H54 (cell line): ENCODE measurements at regions not wholly inside any gene's neighbourhood (a gene's known extent, or its start where the extent isn't known, plus 50 kb on each side); places are given as distances from the start of the nearest gene placed in this dataset.
"Not testable (repeated sequence)": the region's sequence is repeated elsewhere in the genome, so short reads cannot be mapped to it uniquely, and the experiment has no call there.

ENCODE experiments used
- DNase-seq: peaks from one replicate; pipeline ENCODE4 v3.0.0; 2011; ENCODE audit warnings: low spot score, mixed read lengths; ENCODE audit not compliant: insufficient read length
- FAIRE-seq: peaks from 3 replicates; lab custom pipeline; 2011; peaks lifted over from hg19 to GRCh38; lab: Jason Lieb, UNC
- POLR2A ChIP-seq: IDR thresholded peaks from 2 replicates; pipeline ENCODE4 v1.6.1; 2011; ENCODE audit warnings: low read depth, mild to moderate bottlenecking, low read length

DNA sequence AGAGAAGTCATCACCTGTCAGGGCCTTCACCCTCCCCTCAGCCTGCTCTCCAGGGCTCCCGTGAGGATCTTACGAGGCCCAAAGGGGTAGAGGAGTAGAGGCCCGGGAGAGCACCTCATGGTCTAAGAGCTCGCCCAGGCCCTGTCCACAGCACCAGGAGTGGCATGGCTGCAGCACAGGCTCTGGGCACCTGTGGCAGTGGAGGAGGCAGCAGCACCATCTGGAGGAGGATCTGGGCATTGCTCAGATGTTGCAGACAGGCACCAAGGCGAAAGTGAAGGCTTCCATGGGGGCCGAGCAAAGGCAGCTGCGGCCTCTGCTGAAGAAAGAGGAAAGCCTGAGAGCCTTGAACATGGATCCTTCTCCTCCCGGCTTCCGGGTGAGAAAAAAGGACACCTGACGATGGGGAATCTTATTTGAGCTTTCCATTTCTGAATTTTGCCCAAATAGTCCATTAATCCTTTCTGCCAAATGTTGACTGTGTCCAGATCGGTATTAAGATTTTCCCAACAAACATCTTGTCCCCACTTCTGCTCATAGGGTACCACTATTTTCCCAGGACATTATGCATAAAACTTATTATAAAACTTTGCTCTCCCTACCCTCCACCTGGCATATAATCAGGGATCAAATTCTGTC, 604.7 kb downstream of the PTPRC start:
- no peak for TF ChIP-seq POLR2A
- FAIRE-seq (peak; percentile 78), DNase-seq (peak; percentile 49)

DNA sequence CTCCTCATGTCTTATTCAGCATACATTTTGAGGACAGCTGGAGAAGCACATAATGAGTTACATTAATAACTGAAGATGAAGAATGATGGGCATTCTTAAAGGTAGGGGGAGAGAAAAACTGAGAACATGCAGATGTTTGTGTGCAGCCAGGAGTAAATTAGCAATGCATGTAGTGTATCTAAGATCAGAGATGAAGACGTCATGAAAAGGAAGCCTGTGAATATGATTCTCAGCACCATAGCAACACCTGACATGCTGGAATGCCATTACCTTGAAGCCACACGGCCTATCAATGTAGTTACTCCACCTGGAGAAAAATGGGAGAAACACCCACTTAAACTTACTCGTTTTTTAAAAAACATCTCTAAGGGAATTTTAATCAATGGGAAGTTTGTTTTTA, 607.1 kb downstream of the PTPRC start:
- no peak for DNase-seq
- FAIRE-seq: no peak
- no peak for TF ChIP-seq POLR2A

DNA sequence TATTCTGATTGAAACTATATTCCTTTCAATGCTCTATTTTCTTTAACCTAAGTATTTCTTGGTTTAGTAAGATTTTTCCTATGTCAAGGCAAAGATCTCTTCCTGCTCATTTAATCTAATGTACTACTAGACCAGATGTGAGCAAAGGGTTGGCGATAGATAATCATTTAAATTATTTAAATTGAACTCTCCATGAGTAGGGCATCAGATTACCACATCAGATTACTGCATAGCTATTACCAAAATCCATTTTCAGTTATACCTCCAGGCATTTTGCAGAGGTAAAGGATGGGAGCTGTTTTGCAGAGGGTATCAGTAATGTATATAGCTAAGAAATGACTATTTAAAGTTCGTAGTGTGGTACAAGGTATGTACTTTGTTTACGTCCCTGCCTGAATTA, 607.9 kb downstream of the PTPRC start:
- DNase-seq (no peak), FAIRE-seq (no peak)
- no peak for TF ChIP-seq POLR2A

- DNase-seq (no peak), FAIRE-seq (no peak)
- no peak for TF ChIP-seq POLR2A
Measured at GRCh38 chr1:199247891-199248290, 609.1 kb downstream of the PTPRC start.

DNA sequence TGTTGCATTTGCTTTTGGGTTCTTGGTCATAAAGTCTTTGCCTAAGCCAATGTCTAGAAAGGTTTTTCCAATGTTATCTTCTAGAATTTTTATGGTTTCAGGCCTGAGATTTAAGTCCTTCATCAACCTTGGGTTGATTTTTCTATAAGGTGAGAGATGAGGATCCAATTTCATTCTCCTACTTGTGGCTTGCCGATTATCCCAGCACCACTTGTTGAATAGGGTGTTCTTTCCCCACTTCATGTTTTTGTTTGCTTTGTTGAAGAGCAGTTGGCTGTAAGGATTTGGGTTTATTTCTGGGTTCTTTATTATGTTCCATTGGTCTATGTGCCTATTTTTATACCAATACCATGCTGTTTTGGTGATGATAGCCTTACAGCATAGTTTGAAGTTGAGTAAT, 615.2 kb downstream of the PTPRC start:
- not testable (repeated sequence) for FAIRE-seq

DNA sequence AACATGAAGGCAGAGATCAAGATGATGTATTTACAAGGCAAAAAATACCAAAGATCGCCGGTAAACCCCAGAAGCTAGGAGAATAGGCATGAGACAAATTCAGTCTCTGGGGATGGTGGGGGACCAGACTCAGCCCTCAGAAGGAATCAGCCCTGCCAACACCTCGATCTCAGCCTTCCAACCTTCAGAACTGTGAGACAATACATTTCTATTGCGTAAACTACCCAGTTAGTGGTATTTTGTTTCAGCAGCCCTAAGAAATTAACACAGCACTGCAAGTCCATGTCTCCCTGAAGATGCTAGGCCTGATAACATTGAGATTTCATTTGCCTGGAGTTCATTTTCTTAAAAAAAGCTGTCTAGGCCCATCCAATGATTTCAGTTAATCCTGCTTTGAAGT, 622.5 kb downstream of the PTPRC start:
- no peak for DNase-seq
- FAIRE-seq: no peak
- TF ChIP-seq POLR2A: no peak

More for the DNA sequence above, 615.2 kb downstream of the PTPRC start:
- not testable (repeated sequence) for DNase-seq

GRCh38 chr1:199264283-199264682, 625.4 kb downstream of the PTPRC start:
- DNase-seq (no peak), FAIRE-seq (no peak)
- TF ChIP-seq POLR2A: no peak

DNA sequence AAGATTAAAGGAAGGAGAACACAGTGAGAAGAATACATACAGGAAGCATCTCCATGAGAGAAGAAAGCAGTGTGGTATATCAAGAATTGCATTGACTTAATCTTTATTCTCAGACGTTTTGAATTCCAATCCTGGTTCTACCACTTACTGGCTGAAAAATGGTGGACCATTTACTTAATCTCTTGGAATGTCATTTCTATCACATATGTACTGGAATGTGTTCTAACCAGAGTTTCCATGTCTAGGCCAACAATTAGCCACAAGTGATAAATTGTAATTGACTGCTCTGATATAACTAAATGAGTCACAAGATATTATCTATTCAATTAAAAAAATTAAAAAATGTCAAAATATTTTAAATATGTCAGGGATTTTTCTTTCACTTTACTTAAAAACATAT, 626.1 kb downstream of the PTPRC start:
- no peak for FAIRE-seq
- DNase-seq: no peak
- TF ChIP-seq POLR2A: no peak

DNA sequence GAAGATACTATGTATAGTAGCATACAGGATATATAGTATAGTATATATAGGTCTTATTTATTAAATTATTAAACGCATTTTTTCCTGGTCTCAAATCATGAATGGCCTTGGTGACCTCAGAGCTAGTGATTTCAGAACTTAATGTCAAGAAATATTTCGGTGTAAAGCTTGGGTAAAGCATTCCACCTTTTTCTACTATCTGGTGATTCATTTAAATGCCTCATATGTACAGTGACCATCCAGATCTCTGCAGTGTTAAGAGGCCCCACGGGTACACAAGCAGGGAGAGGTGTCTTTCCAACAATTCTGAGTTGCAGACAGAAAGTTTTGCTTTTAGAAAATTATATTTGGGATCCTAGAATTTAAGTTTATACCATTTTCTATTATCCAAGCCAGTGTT, 626.5 kb downstream of the PTPRC start:
- DNase-seq (no peak), FAIRE-seq (no peak)
- TF ChIP-seq POLR2A: no peak

DNA sequence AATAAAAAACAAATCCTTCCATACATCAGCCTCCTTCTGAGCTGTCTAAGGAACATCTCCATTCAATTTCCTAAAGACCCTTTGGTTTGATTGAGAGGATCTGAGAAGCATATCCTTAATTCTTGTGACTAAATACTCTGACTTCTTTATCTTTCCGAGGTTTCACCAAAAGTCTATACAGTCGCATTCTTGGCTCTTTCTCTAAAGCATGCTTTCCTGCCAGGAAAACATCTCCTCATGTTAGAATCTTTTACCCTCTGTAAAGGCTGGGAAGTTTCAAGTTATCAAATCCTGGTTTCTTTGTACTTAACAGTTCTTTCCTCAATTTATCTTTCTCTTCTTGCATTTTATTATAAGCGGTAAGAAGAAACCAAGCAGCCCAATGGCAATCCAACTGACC, 630.4 kb downstream of the PTPRC start:
- TF ChIP-seq POLR2A: no peak
- DNase-seq (no peak), FAIRE-seq (no peak)

GRCh38 chr1:199272139-199272544, 633.3 kb downstream of the PTPRC start:
- peak; percentile 55 for FAIRE-seq
- no peak for DNase-seq
- no peak for TF ChIP-seq POLR2A

GRCh38 chr1:199272628-199273086, 633.8 kb downstream of the PTPRC start:
- peak; percentile 42 for DNase-seq
- peak; percentile 67 for FAIRE-seq
- no peak for TF ChIP-seq POLR2A

DNA sequence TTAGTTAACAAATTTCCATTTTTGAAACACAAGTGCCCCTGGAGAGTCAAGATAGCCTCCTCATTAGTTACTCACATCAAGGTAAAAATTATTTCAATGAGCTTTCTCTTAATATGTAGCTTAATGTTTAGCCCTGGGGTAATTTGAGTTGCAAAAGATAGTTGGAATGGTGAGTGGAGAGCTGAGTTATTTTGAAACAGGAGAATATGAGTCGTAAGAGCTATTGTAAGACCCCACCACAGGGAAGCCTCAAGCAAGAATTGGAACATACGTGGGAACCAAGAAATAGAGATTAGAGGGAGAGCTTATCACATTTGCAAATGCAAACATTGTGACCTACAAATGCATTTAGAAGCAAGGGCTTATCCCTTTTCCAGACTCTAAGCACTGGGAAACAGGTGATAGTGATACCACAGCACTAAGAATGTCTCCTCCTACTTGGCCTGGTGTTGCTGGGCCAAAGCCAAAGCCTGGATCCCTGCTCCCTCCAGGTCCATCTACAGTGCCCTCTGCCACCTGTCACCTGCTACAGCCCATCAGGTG, 635.1 kb downstream of the PTPRC start:
- TF ChIP-seq POLR2A: no peak
- no peak for DNase-seq
- peak; percentile 79 for FAIRE-seq

DNA sequence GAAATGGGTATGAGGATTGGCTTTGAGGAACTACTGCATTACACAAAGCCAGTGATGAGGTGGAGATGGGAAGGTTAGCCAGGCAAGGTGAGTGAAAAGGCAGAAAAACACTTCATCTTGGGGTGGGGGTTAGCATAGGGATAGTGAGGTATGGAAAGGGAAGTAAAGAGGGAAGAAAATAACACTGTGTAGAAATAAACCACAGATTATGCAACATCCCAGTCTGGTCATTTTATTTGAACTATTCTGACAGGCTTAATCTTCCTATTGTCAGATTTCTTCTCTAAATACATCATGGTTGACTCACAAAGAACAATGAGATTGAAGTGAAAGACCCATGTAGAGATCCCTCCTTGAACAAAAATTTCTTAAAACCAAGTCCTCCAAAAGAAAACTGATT, 640.2 kb downstream of the PTPRC start:
- DNase-seq (no peak), FAIRE-seq (no peak)
- no peak for TF ChIP-seq POLR2A
